Upper lobe of left lung (tissue), 4 donors: ENCODE measurements at regions not wholly inside any gene's neighbourhood (a gene's known extent, or its start where the extent isn't known, plus 50 kb on each side); places are given as distances from the start of the nearest gene placed in this dataset.

ENCODE experiments used
- EP300 ChIP-seq, 4 donors: sonication (generic); formaldehyde crosslinking; IDR thresholded peaks; one replicate each; pipeline ENCODE4 v1.5.1; 2017; ENCODE audit warnings: antibody characterized with exemption in 4 of 4, control low read depth in 2 of 4
- POLR2A ChIP-seq, 4 donors: fragments of 450-650 bp; IDR thresholded peaks; one replicate each; pipeline ENCODE4 v1.5.1; 2016 to 2017; ENCODE audit warnings: antibody characterized with exemption in 4 of 4, mild to moderate bottlenecking in 2 of 4
- POLR2AphosphoS5 ChIP-seq, 2 donors: sonication (generic); formaldehyde crosslinking; IDR thresholded peaks; one replicate each; pipeline ENCODE4 v1.5.1; 2017; ENCODE audit warnings: antibody characterized with exemption in 2 of 2
- TF ChIP-seq, protein P1 (sequence below), 6 experiments: fragments of 450-650 bp in 4 of 6; fragments of 200-600 bp in 2 of 6; sonication (generic) in 2 of 6; IDR thresholded peaks; one replicate each; pipeline ENCODE4 v1.5.1; 2016 to 2019; ENCODE audit warnings: antibody characterized with exemption in 6 of 6

DNA sequence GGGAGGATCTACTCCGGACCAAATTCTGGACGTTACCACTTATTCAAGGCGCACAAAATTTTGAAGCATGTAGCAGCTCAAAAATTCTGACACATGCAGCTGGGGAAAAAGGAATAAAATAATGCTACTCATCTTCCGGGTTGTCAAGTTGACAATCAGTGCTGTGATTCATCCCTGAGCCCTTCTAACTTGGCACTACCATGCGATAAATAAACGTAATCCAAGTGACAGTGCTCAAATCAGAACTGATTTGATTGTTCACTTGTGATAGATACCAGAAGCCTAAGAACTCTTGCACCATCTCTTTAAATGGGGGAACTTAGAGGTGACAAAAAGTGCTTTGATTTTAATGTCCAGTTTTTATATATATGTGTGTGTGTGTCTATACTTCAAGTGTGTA is 230.2 kb upstream of the TLE4 start:
- TF ChIP-seq, protein P1, sequence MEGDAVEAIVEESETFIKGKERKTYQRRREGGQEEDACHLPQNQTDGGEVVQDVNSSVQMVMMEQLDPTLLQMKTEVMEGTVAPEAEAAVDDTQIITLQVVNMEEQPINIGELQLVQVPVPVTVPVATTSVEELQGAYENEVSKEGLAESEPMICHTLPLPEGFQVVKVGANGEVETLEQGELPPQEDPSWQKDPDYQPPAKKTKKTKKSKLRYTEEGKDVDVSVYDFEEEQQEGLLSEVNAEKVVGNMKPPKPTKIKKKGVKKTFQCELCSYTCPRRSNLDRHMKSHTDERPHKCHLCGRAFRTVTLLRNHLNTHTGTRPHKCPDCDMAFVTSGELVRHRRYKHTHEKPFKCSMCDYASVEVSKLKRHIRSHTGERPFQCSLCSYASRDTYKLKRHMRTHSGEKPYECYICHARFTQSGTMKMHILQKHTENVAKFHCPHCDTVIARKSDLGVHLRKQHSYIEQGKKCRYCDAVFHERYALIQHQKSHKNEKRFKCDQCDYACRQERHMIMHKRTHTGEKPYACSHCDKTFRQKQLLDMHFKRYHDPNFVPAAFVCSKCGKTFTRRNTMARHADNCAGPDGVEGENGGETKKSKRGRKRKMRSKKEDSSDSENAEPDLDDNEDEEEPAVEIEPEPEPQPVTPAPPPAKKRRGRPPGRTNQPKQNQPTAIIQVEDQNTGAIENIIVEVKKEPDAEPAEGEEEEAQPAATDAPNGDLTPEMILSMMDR (IDR thresholded peaks at IDR 0.05), result no peak
- TF ChIP-seq EP300 (IDR thresholded peaks at IDR 0.05) (no peak), POLR2AphosphoS5 (IDR thresholded peaks at IDR 0.05) (no peak), POLR2A (IDR thresholded peaks at IDR 0.05) (no peak)
